ACHN (cell line): ENCODE measurements at regions not wholly inside any gene's neighbourhood (a gene's known extent, or its start where the extent isn't known, plus 50 kb on each side); places are given as distances from the start of the nearest gene placed in this dataset.

Experiments used
- DNase-seq: peaks from one replicate; pipeline ENCODE4 v3.0.0-alpha.2; 2015
- in situ Hi-C: cut with HindIII; loops from 2 replicates; pipeline ENCODE4 v1.10.0; 2017; ENCODE audit warnings: low sequenced_read_pairs, low pct_ligation_motif_present, low pct_unique_long_range_greater_than_20kb

DNA sequence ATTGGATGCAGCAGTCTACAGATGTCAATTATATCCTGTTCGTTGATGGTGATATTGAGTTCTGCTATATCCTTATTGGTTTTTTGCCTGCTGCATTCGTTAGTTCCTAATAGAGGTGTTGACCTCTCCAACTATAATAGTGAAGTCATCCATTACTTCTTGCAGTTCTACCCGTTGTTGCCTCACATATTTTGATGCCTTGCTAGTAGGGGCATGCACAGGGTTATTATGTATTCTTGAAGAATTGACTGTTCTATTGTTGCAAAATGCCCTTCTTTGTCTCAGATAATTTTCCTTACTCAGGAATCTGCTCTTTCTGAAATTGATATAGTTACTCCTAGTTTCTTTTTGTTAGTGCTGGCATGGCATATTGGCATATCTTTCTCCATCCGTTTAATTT, 140.1 kb upstream of the INHBA start:
- no peak for DNase-seq
- in situ Hi-C loops = no loop called here

GRCh38 chr7:41837916-41838315, 135.0 kb upstream of the INHBA start:
- DNase-seq = no peak
- in situ Hi-C loops = no loop called here

DNA sequence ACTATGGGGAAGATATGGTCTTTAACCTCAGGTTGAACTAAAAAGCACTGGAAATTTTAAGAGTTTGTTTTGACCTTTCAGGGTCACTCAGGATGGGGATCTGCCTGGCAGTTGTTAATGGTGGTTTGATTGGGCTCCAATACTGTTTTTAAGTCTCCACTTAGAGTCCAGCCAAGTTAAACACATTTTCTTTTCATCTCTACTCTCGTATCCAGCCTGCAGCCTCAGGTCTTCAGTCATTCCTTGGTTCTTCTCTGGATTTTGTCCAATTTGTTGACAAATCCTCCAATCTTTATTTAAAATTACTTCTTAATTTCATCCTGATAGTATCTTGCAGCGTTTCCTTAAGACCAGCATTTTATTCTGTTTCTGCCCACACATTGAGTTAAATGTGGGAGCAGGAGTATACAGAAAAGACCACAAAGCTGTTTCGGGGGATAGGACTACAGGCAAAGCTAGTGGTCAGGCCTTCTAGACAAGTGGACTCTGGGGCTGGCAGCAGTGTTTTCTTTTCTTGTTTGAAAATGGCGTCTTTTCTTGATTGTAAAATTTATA, 133.2 kb upstream of the INHBA start:
- in situ Hi-C loops = no loop called here
- no peak for DNase-seq

DNA sequence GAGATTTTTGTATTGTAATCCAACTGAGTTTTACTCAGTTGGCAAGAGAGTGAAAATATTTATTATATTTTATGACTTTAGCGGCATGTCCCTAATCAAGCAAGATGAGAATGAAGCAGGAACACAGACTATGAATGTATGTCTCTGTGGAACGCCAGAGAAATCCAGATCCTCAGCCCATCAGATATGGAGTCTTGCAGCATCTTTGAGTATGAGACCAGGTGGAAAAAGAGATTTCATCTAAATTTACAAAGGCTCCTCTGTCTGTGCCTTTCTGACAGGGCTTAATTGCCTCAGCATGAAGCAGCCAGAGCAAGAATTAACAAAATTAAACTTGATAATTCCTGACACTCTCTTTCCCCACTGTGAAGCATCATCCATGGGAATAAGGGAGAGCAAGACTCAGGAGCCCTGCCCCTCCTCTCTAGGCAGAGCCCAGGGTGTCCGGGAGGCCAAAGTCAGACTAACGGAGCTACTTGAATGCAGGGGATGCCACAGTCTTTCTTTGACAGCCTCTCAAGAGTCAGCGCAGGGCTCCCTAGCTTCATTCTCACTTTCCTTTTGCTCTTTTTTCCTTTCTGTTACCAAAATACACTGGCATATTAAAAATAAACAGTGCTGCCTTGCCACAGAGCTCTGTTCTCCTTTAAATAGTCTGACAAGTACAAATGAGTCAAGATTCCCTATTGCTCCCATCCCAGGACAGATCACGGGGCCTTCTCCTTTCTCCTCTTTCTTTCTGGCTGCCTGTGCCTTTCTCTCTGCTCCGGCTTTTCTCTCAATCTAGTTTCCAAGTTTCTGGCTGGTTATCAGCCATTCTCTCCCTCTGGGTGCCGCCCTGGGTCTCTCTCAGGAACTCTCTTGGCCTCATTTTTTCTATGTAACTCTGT, 132.2 kb upstream of the INHBA start:
- in situ Hi-C loops = no loop called here
- no peak for DNase-seq

DNA sequence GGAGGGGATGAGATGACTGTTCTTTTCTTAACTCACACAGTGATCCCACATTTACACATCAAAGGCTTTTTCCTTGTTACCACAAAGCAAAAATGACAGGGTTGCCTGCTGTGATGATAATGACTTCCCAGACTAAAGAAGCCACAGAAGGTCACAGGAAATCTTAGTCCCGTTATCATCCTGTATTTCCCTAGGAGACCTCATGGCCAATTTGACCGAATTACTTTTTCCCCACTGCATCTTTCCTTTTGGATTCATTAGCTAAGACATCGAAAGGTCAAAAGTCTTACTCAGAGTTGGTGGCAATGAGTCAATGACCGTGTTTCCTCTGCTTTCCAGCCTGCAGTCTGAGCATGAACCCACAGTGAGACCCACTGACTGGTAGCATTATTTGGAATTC, 130.1 kb upstream of the INHBA start:
- no peak for DNase-seq
- in situ Hi-C loops = no loop called here

GRCh38 chr7:41830271-41830670, 127.4 kb upstream of the INHBA start:
- in situ Hi-C loops = no loop called here
- DNase-seq = no peak

GRCh38 chr7:41828911-41829310, 126.0 kb upstream of the INHBA start:
- in situ Hi-C loops = no loop called here
- no peak for DNase-seq

GRCh38 chr7:41826641-41827040, 123.8 kb upstream of the INHBA start:
- in situ Hi-C loops = no loop called here
- no peak for DNase-seq

- in situ Hi-C loops = no loop called here
- DNase-seq = no peak
Measured at GRCh38 chr7:41825927-41826480, 123.1 kb upstream of the INHBA start.

DNA sequence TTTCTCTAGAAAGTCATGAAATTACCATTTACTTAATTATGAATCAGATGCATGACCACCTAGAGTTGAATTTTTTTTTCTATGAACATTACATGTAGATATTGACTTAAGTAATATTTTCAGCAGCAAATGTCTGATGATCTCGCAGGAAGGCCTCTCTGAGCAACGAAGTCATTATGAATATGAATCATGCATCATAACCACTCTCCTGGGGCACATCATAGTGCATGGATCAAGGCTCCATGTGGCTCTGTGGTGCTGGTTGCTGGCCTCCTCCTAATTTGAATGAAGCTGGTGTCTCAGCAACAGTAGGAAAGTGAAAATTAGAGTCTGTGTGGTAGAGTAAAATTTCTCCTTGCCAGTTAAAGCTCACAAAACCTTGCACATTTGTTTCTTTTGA, 121.4 kb upstream of the INHBA start:
- no peak for DNase-seq
- in situ Hi-C loops = no loop called here

- no peak for DNase-seq
- in situ Hi-C loops = no loop called here
Measured at GRCh38 chr7:41822259-41822817, 119.4 kb upstream of the INHBA start.

- in situ Hi-C loops = no loop called here
- no peak for DNase-seq
Measured at GRCh38 chr7:41821521-41822213, 118.8 kb upstream of the INHBA start.

GRCh38 chr7:41820111-41820671, 117.3 kb upstream of the INHBA start:
- no peak for DNase-seq
- in situ Hi-C loops = no loop called here

GRCh38 chr7:41819645-41820044, 116.8 kb upstream of the INHBA start:
- DNase-seq = no peak
- in situ Hi-C loops = no loop called here

- in situ Hi-C loops = no loop called here
Measured at GRCh38 chr7:41818765-41819398, 116.0 kb upstream of the INHBA start.

GRCh38 chr7:41817386-41817785, 114.5 kb upstream of the INHBA start:
- DNase-seq = peak; percentile 30
- in situ Hi-C loops = no loop called here

More at GRCh38 chr7:41818765-41819398, 116.0 kb upstream of the INHBA start:
- no peak for DNase-seq

DNA sequence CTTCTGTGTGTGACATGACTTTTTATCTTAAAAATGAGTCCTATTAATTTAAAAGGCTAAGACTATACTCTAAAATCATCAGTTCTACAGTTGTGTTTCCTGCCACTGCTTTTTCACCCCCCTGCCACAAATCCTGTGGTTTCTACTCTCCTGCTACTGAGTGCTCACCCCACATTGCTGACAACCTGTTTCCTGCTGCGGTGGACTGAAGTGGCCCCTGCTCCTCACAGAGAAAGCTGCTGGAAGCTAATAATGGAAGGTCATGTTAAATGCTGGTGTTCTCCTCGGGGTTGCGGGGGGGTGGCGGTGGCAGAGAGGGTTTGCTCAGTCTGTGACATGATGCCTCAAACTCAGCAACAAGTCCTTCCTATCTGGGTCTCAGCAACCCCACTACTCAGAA, 113.2 kb upstream of the INHBA start:
- DNase-seq = no peak
- in situ Hi-C loops = no loop called here

DNA sequence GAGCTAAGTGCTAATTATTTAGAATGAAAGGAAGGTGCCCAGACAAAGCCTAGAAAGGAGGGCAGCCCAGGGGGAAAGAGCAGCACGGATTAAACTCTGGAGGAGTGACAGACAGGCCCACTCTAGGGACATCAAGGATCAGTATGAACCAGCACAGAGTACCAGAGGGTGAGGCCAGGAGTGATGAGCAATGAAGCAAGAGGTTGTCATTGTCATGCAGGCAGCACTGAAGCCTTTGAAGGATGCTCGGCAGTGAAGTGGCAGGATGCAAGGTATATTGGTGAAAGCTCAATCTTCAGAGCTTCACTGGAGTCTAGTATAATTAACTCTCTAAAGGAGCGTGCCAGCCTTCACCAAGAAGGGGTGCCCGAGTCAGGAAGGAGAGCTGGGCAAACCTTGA, 112.0 kb upstream of the INHBA start:
- in situ Hi-C loops = no loop called here

More for the DNA sequence above, 112.0 kb upstream of the INHBA start:
- DNase-seq = no peak
